ENCODE measurements at regions not wholly inside any gene's neighbourhood (a gene's known extent, or its start where the extent isn't known, plus 50 kb on each side); places are given as distances from the start of the nearest gene placed in this dataset.

- no peak for TF ChIP-seq CREB5 (CRISPR knock-in tag; IDR thresholded peaks at IDR 0.05; ENCODE audit: low read depth)
- TF ChIP-seq RARB (CRISPR knock-in tag; IDR thresholded peaks at IDR 0.05), result no peak
- TF ChIP-seq TCF4 (CRISPR knock-in tag; IDR thresholded peaks at IDR 0.05; ENCODE audit: borderline replicate concordance), result no peak
- no peak for TF ChIP-seq ZFP3 (CRISPR knock-in tag; IDR thresholded peaks at IDR 0.05)
- no peak for TF ChIP-seq ZC3H10 (CRISPR knock-in tag; IDR thresholded peaks at IDR 0.05)
- no peak for TF ChIP-seq ESRRG (CRISPR knock-in tag; IDR thresholded peaks at IDR 0.05)
- no peak for TF ChIP-seq ZFP30 (CRISPR knock-in tag; IDR thresholded peaks at IDR 0.05)
- no peak for TF ChIP-seq SNAI2 (CRISPR knock-in tag; IDR thresholded peaks at IDR 0.05)
- TF ChIP-seq PATZ1 (CRISPR knock-in tag; IDR thresholded peaks at IDR 0.05; ENCODE audit: borderline replicate concordance), result no peak
These were observed 59.5 kb upstream of the CHSY3 start for GRCh38 chr5:129844764-129845163.
